Lower lobe of right lung (tissue), 2 donors: ENCODE measurements at regions not wholly inside any gene's neighbourhood (a gene's known extent, or its start where the extent isn't known, plus 50 kb on each side); places are given as distances from the start of the nearest gene placed in this dataset.

Source experiments
- ATAC-seq, 2 donors: fragments of 200-7000 bp; cut with Tn5 transposase; one replicate each; pipeline ENCODE4 v1.9.1; 2020 to 2022; ENCODE audit warnings: mild to moderate bottlenecking in 2 of 2, moderate library complexity in 2 of 2
- DNase-seq: peaks from one replicate; pipeline ENCODE4 v3.0.0-alpha.2; 2020
- H3K27ac ChIP-seq: fragments of 200-600 bp; one replicate; pipeline ENCODE4 v1.8.0; 2022
- H3K27me3 ChIP-seq: fragments of 200-600 bp; one replicate; pipeline ENCODE4 v1.8.0; 2022; ENCODE audit warnings: low read depth
- H3K36me3 ChIP-seq: fragments of 200-600 bp; one replicate; pipeline ENCODE4 v1.8.0; 2022; ENCODE audit warnings: mild to moderate bottlenecking
- H3K4me1 ChIP-seq: fragments of 200-600 bp; one replicate; pipeline ENCODE4 v1.8.0; 2022
- H3K4me3 ChIP-seq: fragments of 200-600 bp; one replicate; pipeline ENCODE4 v1.8.0; 2022; ENCODE audit warnings: mild to moderate bottlenecking
- H3K9me3 ChIP-seq: fragments of 200-600 bp; one replicate; pipeline ENCODE4 v1.8.0; 2022
- CTCF ChIP-seq: fragments of 200-600 bp; IDR thresholded peaks from one replicate; pipeline ENCODE4 v1.8.0; 2022; ENCODE audit warnings: antibody characterized with exemption, mild to moderate bottlenecking
- intact Hi-C: fragments of 100-400 bp; cut with DNase I; formaldehyde crosslinking; loops from one replicate; pipeline ENCODE4 v1.11.0; 2022
- donor health status: DM: no; HTN: yes; CAD: no; lungs with severe emphysema.

- intact Hi-C loops, result no loop called here
- Histone ChIP-seq H3K36me3 (no peaks in the 10 kb centered on the region), H3K27ac (no peak overlapping the region), H3K9me3 (peaks cover 13% of the 10 kb centered on the region), H3K4me3 (no peak overlapping the region), H3K4me1 (no peaks in the 10 kb centered on the region), H3K27me3 (no peaks in the 10 kb centered on the region)
- TF ChIP-seq CTCF, result no peak
- DNase-seq, result no peak
- peak in 1 of 2 donors; percentile 57 for ATAC-seq
These were observed 156.2 kb upstream of the THSD7A start for GRCh38 chr7:11988186-11988585.

- H3K4me1 ChIP-seq, result no peaks in the 10 kb centered on the region
These were observed 170.4 kb upstream of the THSD7A start for GRCh38 chr7:12002428-12002827.

GRCh38 chr7:12004581-12004980, 172.6 kb upstream of the THSD7A start:
- DNase-seq (no peak), ATAC-seq (no peak)
- Histone ChIP-seq H3K4me1 (no peaks in the 10 kb centered on the region), H3K36me3 (no peaks in the 10 kb centered on the region), H3K27me3 (no peaks in the 10 kb centered on the region), H3K9me3 (no peaks in the 10 kb centered on the region), H3K27ac (no peak overlapping the region), H3K4me3 (no peak overlapping the region)
- intact Hi-C loops, result no loop called here
- TF ChIP-seq CTCF, result no peak

More at GRCh38 chr7:12002428-12002827, 170.4 kb upstream of the THSD7A start:
- TF ChIP-seq CTCF, result no peak
- H3K9me3 ChIP-seq, result no peaks in the 10 kb centered on the region
- no peak overlapping the region for H3K4me3 ChIP-seq
- H3K27me3 ChIP-seq, result no peaks in the 10 kb centered on the region
- H3K36me3 ChIP-seq, result no peaks in the 10 kb centered on the region
- ATAC-seq, result no peak
- no peak overlapping the region for H3K27ac ChIP-seq
- DNase-seq, result no peak
- intact Hi-C loops, result no loop called here

GRCh38 chr7:12007576-12007975, 175.6 kb upstream of the THSD7A start:
- no peaks in the 10 kb centered on the region for H3K4me1 ChIP-seq
- no peak for TF ChIP-seq CTCF

GRCh38 chr7:12013983-12014382, 182.0 kb upstream of the THSD7A start:
- intact Hi-C loops, result no loop called here
- Histone ChIP-seq H3K4me1 (no peaks in the 10 kb centered on the region), H3K27ac (no peak overlapping the region), H3K27me3 (no peaks in the 10 kb centered on the region), H3K9me3 (no peaks in the 10 kb centered on the region), H3K4me3 (no peak overlapping the region), H3K36me3 (no peaks in the 10 kb centered on the region)
- DNase-seq (no peak), ATAC-seq (no peak)
- TF ChIP-seq CTCF, result no peak

More at GRCh38 chr7:12007576-12007975, 175.6 kb upstream of the THSD7A start:
- no peaks in the 10 kb centered on the region for H3K27me3 ChIP-seq
- intact Hi-C loops, result no loop called here
- DNase-seq (no peak), ATAC-seq (no peak)
- no peak overlapping the region for H3K4me3 ChIP-seq
- no peak overlapping the region for H3K27ac ChIP-seq
- H3K9me3 ChIP-seq, result no peaks in the 10 kb centered on the region
- H3K36me3 ChIP-seq, result no peaks in the 10 kb centered on the region

GRCh38 chr7:12016439-12016838, 184.4 kb upstream of the THSD7A start:
- DNase-seq (no peak), ATAC-seq (no peak)
- H3K36me3 ChIP-seq, result no peaks in the 10 kb centered on the region
- H3K4me3 ChIP-seq, result no peak overlapping the region
- intact Hi-C loops, result no loop called here
- no peaks in the 10 kb centered on the region for H3K27me3 ChIP-seq
- no peak for TF ChIP-seq CTCF
- no peaks in the 10 kb centered on the region for H3K9me3 ChIP-seq
- no peaks in the 10 kb centered on the region for H3K4me1 ChIP-seq
- no peak overlapping the region for H3K27ac ChIP-seq
